Tibial artery (tissue), 4 donors: ENCODE measurements at regions not wholly inside any gene's neighbourhood (a gene's known extent, or its start where the extent isn't known, plus 50 kb on each side); places are given as distances from the start of the nearest gene placed in this dataset.

Experiments used
- DNase-seq, 2 donors: peaks; one replicate each; pipeline ENCODE4 v3.0.0-alpha.2; 2019
- H3K27ac ChIP-seq, 2 donors: fragments of 200-600 bp; sonication (generic) in 1 of 2; 1 replicate in 1 of 2; 2 replicates in 1 of 2; pipeline ENCODE4 v1.5.1; 2018 to 2019; ENCODE audit warnings: mild to moderate bottlenecking in 1 of 2
- H3K27me3 ChIP-seq, 2 donors: fragments of 200-600 bp; sonication (generic) in 1 of 2; one replicate each; pipeline versions ENCODE4 v1.5.1 to v1.6.0; 2016 to 2019
- H3K36me3 ChIP-seq, 3 donors: fragments of 200-600 bp; sonication (generic) in 2 of 3; one replicate each; pipeline ENCODE4 v1.5.1; 2016 to 2019; ENCODE audit warnings: mild to moderate bottlenecking in 2 of 3
- H3K4me1 ChIP-seq, 4 donors: fragments of 200-600 bp; sonication (generic) in 2 of 4; 1 replicate in 3 of 4; 2 replicates in 1 of 4; pipeline ENCODE4 v1.5.1; 2016 to 2019
- H3K4me3 ChIP-seq, 2 donors: fragments of 200-600 bp; sonication (generic) in 1 of 2; 1 replicate in 1 of 2; 2 replicates in 1 of 2; pipeline ENCODE4 v1.5.1; 2018 to 2019; ENCODE audit warnings: mild to moderate bottlenecking in 2 of 2
- H3K9me3 ChIP-seq, 3 donors: fragments of 200-600 bp; sonication (generic) in 1 of 3; one replicate each; pipeline ENCODE4 v1.5.1; 2016 to 2019
- CTCF ChIP-seq, 2 experiments: fragments of 200-600 bp in 1 of 2; fragments of 450-650 bp in 1 of 2; IDR thresholded peaks; one replicate each; pipeline ENCODE4 v1.5.1; 2017 to 2019; ENCODE audit warnings: antibody characterized with exemption in 2 of 2, mild to moderate bottlenecking in 1 of 2, moderate library complexity in 1 of 2
- intact Hi-C: fragments of 100-400 bp; cut with DNase I; formaldehyde crosslinking; loops from one replicate; pipeline ENCODE4 v1.15.0; 2023; ENCODE audit warnings: low total_unique reads

GRCh38 chr2:886072-887022 lies 64.3 kb upstream of the SNTG2 start:
- DNase-seq: no peak
- intact Hi-C loops: no loop called here
- Histone ChIP-seq H3K27ac (no peak overlapping the region), H3K4me1 (no peaks in the 10 kb centered on the region), H3K27me3 (peaks cover 0 to 42% of the 10 kb centered on the region in 2 donors), H3K36me3 (no peaks in the 10 kb centered on the region), H3K4me3 (no peak overlapping the region), H3K9me3 (no peaks in the 10 kb centered on the region)
- no peak for TF ChIP-seq CTCF (IDR thresholded peaks at IDR 0.05)

- DNase-seq: no peak
- Histone ChIP-seq H3K9me3 (no peaks in the 10 kb centered on the region), H3K36me3 (no peaks in the 10 kb centered on the region), H3K4me1 (no peaks in the 10 kb centered on the region), H3K27ac (no peak overlapping the region), H3K27me3 (peaks cover 0 to 48% of the 10 kb centered on the region in 2 donors), H3K4me3 (no peak overlapping the region)
- intact Hi-C loops: no loop called here
- no peak for TF ChIP-seq CTCF (IDR thresholded peaks at IDR 0.05)
Measured at GRCh38 chr2:885230-886071, 65.2 kb upstream of the SNTG2 start.

- no peak overlapping the region for H3K27ac ChIP-seq
- TF ChIP-seq CTCF (IDR thresholded peaks at IDR 0.05): no peak
- intact Hi-C loops: no loop called here
Measured at GRCh38 chr2:883803-884748, 66.6 kb upstream of the SNTG2 start.

GRCh38 chr2:883260-883802 lies 67.3 kb upstream of the SNTG2 start:
- H3K36me3 ChIP-seq: no peaks in the 10 kb centered on the region
- TF ChIP-seq CTCF (IDR thresholded peaks at IDR 0.05): no peak
- DNase-seq: no peak
- H3K4me1 ChIP-seq: no peaks in the 10 kb centered on the region
- intact Hi-C loops: no loop called here
- H3K9me3 ChIP-seq: no peaks in the 10 kb centered on the region
- peaks cover 0 to 53% of the 10 kb centered on the region in 2 donors for H3K27me3 ChIP-seq
- no peak overlapping the region for H3K4me3 ChIP-seq
- no peak overlapping the region for H3K27ac ChIP-seq

More at GRCh38 chr2:883803-884748, 66.6 kb upstream of the SNTG2 start:
- Histone ChIP-seq H3K36me3 (no peaks in the 10 kb centered on the region), H3K9me3 (no peaks in the 10 kb centered on the region), H3K27me3 (peaks cover 0 to 53% of the 10 kb centered on the region in 2 donors), H3K4me3 (no peak overlapping the region), H3K4me1 (no peaks in the 10 kb centered on the region)
- DNase-seq: no peak
